MCF 10A (cell line): ENCODE measurements at regions not wholly inside any gene's neighbourhood (a gene's known extent, or its start where the extent isn't known, plus 50 kb on each side); places are given as distances from the start of the nearest gene placed in this dataset.

ENCODE experiments used
- BruUV-seq: library from RNA; stranded (reverse); fragments of 400-500 nt; replicated peaks from 2 replicates; lab custom pipeline; 2021; lab: Mats Ljungman, UMichigan
- CTCF ChIA-PET: fragments of 300-600 bp; sonication (Branson Sonifier 250); formaldehyde crosslinking; extraction: SDS; loops from one replicate; lab custom pipeline; 2021; ENCODE audit warnings: antibody characterized with exemption, inconsistent platforms; lab: Yijun Ruan, JAX
- POLR2A ChIA-PET: fragments of 300-600, 350-650 bp; sonication (Branson Sonifier 250); formaldehyde crosslinking; extraction: SDS; loops from one replicate; lab custom pipeline; 2020; ENCODE audit warnings: antibody characterized with exemption, inconsistent platforms; lab: Yijun Ruan, JAX
- DNase-seq: peaks from one replicate; pipeline ENCODE4 v3.0.0-alpha.2; 2018; ENCODE audit not compliant: unreplicated experiment
- H3K27ac Mint-ChIP-seq: one replicate; pipeline ENCODE4 v1.8.0; 2022; ENCODE audit warnings: mild to moderate bottlenecking, low read depth, mixed read lengths; ENCODE audit not compliant: unreplicated experiment
- H3K27me3 Mint-ChIP-seq: one replicate; pipeline ENCODE4 v1.8.0; 2022; ENCODE audit warnings: mixed read lengths; ENCODE audit not compliant: insufficient read depth, unreplicated experiment
- H3K36me3 Mint-ChIP-seq: one replicate; pipeline ENCODE4 v1.8.0; 2022; ENCODE audit warnings: mild to moderate bottlenecking, moderate library complexity, mixed read lengths; ENCODE audit not compliant: insufficient read depth, unreplicated experiment
- H3K4me1 Mint-ChIP-seq: one replicate; pipeline ENCODE4 v1.8.0; 2022; ENCODE audit warnings: mixed read lengths; ENCODE audit not compliant: insufficient read depth, unreplicated experiment
- H3K4me3 Mint-ChIP-seq: one replicate; pipeline ENCODE4 v1.8.0; 2022; ENCODE audit warnings: mild to moderate bottlenecking, moderate library complexity, mixed read lengths; ENCODE audit not compliant: unreplicated experiment
- H3K9me3 Mint-ChIP-seq: one replicate; pipeline ENCODE4 v1.8.0; 2022; ENCODE audit warnings: mixed read lengths; ENCODE audit not compliant: unreplicated experiment
- CTCF ChIP-seq: fragments of 200-600 bp; IDR thresholded peaks from one replicate; pipeline ENCODE4 v1.8.0; 2022; ENCODE audit warnings: antibody characterized with exemption, mild to moderate bottlenecking; ENCODE audit not compliant: unreplicated experiment
- intact Hi-C: fragments of 100-400 bp; cut with micrococcal nuclease; formaldehyde crosslinking; loops from 2 replicates; pipeline ENCODE4 v1.14.1; 2022

DNA sequence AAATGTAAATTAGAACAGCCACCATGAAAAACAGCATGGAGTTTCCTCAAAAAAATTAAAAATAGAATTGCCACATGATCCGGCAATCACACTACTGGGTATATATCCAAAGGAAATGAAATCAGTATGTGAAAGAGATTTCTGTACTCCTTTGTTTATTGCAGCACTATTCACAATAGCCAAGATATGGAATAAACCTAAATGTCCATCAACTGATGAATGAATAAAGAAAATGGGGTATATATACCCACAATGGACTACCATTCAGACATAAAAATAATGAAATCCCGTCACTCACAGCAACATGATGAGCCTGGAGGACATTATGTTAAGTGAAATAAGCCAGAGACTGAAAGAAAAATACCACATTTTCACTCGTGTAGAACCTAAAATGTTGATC is 296.9 kb downstream of the RAP2B start:
- no peaks in the 10 kb centered on the region for H3K9me3 Mint-ChIP-seq
- no peaks in the 10 kb centered on the region for H3K27me3 Mint-ChIP-seq
- no peak for DNase-seq
- H3K4me3 Mint-ChIP-seq = no peak overlapping the region
- H3K36me3 Mint-ChIP-seq = no peaks in the 10 kb centered on the region
- intact Hi-C loops = no loop called here
- no peak overlapping the region for H3K27ac Mint-ChIP-seq
- POLR2A ChIA-PET = no interaction called here
- CTCF ChIA-PET = no interaction called here
- BruUV-seq = no TSS peak
- H3K4me1 Mint-ChIP-seq = no peaks in the 10 kb centered on the region
- no peak for TF ChIP-seq CTCF

DNA sequence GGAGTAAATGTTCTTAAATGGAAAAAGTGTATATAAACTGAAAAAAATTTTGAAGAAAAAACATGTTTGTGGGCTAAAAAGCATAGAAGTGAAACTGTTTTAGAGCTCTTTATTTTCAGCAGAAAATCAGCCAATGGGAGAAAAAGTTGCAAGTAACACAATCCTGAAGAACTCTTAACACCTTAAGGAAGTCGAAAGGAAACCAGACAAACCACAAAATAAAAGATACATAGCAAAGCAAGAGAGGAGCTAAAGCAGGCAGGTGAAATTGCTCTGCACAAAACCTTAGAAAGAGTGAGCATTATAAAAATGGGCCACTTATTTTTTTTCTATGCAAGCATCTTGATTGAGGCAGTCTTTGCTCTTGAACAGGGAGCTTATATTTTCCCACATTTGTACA is 300.5 kb downstream of the RAP2B start:
- Mint-ChIP-seq H3K36me3 (peaks cover 6% of the 10 kb centered on the region), H3K4me3 (no peak overlapping the region), H3K27me3 (no peaks in the 10 kb centered on the region), H3K9me3 (no peaks in the 10 kb centered on the region), H3K27ac (no peak overlapping the region), H3K4me1 (no peaks in the 10 kb centered on the region)
- TF ChIP-seq CTCF = no peak
- ChIA-PET CTCF (interaction anchor here (0.5 to 0.7 kb wide), 2 partner anchors 42 to 491 kb away, joined by 3 read pairs; no protein-coding TSS in a partner anchor), POLR2A (no interaction called here)
- no TSS peak for BruUV-seq
- intact Hi-C loops = no loop called here
- no peak for DNase-seq

GRCh38 chr3:153463895-153464294 is 301.9 kb downstream of the RAP2B start:
- ChIA-PET POLR2A (no interaction called here), CTCF (interaction anchor here (1.0 kb wide), 1 partner anchor 173 kb away, joined by 3 read pairs; no protein-coding TSS in a partner anchor)
- H3K9me3 Mint-ChIP-seq = no peaks in the 10 kb centered on the region
- H3K36me3 Mint-ChIP-seq = peaks cover 6% of the 10 kb centered on the region
- no TSS peak for BruUV-seq
- H3K27ac Mint-ChIP-seq = no peak overlapping the region
- H3K27me3 Mint-ChIP-seq = no peaks in the 10 kb centered on the region
- no peaks in the 10 kb centered on the region for H3K4me1 Mint-ChIP-seq
- intact Hi-C loops = no loop called here
- H3K4me3 Mint-ChIP-seq = no peak overlapping the region
- no peak for TF ChIP-seq CTCF
- no peak for DNase-seq

- DNase-seq = no peak
- H3K9me3 Mint-ChIP-seq = no peaks in the 10 kb centered on the region
- H3K27ac Mint-ChIP-seq = no peak overlapping the region
- H3K4me3 Mint-ChIP-seq = no peak overlapping the region
- H3K27me3 Mint-ChIP-seq = no peaks in the 10 kb centered on the region
- CTCF ChIA-PET = no interaction called here
- intact Hi-C loops = no loop called here
- POLR2A ChIA-PET = no interaction called here
- no peak for TF ChIP-seq CTCF
- no peaks in the 10 kb centered on the region for H3K4me1 Mint-ChIP-seq
- BruUV-seq = no TSS peak
- H3K36me3 Mint-ChIP-seq = peaks cover 6% of the 10 kb centered on the region
Observed at GRCh38 chr3:153469162-153469561, 307.1 kb downstream of the RAP2B start.
